Activated naive CD4-positive, alpha-beta T cell treated with anti-CD3 and anti-CD28 coated beads, Interleukin-2, amount 50 U/mL, for 72 hours (primary cell): ENCODE measurements at regions not wholly inside any gene's neighbourhood (a gene's known extent, or its start where the extent isn't known, plus 50 kb on each side); places are given as distances from the start of the nearest gene placed in this dataset.

Experiments used
- ATAC-seq, 2 donors: fragments of 150-1000 bp; cut with Tn5 transposase; 2 replicates each; pipeline ENCODE4 v1.10.0; 2021; ENCODE audit warnings: mild to moderate bottlenecking in 2 of 2, moderate library complexity in 2 of 2
- DNase-seq, 2 donors: peaks; one replicate each; pipeline ENCODE4 v3.0.0; 2021 to 2022; ENCODE audit warnings: low spot score in 2 of 2
- H3K27ac Mint-ChIP-seq, 2 donors: one replicate each; pipeline ENCODE4 v1.8.0; 2022; ENCODE audit warnings: mild to moderate bottlenecking in 2 of 2, mixed read lengths in 2 of 2
- H3K36me3 Mint-ChIP-seq, 2 donors: one replicate each; pipeline ENCODE4 v1.8.0; 2022; ENCODE audit warnings: mixed read lengths in 2 of 2
- H3K9me3 Mint-ChIP-seq, 2 donors: one replicate each; pipeline ENCODE4 v1.8.0; 2022; ENCODE audit warnings: mixed read lengths in 2 of 2

DNA sequence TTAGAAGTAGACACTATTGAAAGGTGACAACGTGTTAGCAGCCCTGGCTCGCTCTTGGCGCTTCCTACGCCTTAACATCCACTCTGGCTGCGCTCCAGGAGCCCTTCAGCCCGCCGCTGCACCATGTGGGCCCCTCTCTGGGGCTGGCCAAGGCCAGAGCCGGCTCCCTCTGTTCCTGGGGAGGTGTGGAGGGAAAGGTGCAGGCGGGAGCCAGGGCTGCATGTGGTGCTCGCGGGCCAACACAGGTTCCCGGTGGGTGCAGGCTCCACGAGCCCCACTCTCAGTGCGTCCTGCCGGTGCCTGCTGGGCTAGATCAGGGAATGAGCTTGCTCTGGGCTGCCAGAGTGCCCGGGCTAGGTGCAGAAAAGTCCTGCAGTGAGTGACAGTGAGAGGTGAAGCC lies 1284.3 kb downstream of the OLFM4 start:
- ATAC-seq (peak in 1 of 2 donors; percentile 28), DNase-seq (no peak)
- Mint-ChIP-seq H3K9me3 (peaks cover 25 to 29% of the 10 kb centered on the region in 2 donors), H3K27ac (no peak overlapping the region), H3K36me3 (no peaks in the 10 kb centered on the region)

DNA sequence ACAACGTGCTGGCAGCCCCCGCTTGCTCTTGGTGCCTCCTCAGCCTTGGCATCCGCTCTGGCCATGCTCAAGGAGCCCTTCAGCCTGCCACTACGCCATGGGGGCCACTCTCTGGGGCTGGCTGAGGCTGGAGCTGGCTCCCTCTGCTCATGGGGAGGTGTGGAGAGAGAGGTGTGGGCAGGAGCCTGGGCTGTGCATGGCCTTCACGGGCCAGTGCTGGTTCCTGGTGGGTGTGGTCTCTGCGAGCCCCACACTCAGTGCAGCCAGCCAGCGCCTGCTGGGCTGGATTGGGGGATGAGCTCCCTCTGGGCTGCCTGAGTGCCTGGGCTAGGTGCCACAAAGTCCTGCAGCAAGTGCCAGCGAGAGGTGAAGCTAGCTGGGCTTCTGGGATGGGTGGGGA lies 1289.1 kb downstream of the OLFM4 start:
- DNase-seq (no peak), ATAC-seq (no peak)
- Mint-ChIP-seq H3K27ac (no peak overlapping the region), H3K36me3 (no peaks in the 10 kb centered on the region), H3K9me3 (peaks cover 13 to 28% of the 10 kb centered on the region in 2 donors)

DNA sequence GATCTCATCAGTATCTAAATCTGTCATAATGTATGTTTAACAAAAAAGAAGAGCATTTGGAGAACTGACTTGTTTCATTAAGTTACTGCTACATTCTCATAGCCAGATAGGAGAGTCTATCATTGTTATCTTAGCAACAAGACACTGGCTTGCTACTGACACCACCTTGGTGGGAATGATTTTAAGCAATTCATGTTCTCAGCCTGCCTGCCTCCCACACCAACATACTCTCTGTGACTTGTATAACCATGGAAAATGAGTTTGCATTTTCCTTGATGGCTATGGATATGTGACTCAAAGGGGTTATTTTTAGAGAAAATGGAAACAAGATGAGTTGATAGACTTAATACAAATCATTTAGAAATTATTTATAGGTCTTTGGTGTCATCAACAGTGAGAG lies 1308.9 kb downstream of the OLFM4 start:
- ATAC-seq, result no peak
- no peak for DNase-seq
- Mint-ChIP-seq H3K36me3 (no peaks in the 10 kb centered on the region), H3K9me3 (peaks cover 3 to 4% of the 10 kb centered on the region in 2 donors), H3K27ac (no peak overlapping the region)

DNA sequence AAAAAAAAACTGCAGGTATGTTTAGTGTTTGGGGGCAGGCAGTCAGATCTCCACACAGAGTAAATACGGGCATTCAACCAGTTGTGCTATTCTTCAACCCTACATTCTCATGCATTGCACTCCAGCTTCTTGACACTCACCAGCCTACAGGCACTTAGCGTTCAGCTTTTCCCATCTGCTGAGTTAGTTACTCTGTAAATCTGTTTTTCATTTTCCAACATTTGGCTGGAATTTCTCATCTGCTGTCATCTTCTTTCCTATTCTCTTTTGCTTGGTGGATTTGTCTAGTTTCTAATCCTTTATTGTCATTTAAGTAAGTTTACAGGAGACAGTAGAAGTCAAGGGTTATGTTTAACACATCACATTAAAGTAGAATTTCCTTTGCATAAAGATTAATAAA lies 1318.9 kb downstream of the OLFM4 start:
- H3K27ac Mint-ChIP-seq, result no peak overlapping the region
- ATAC-seq, result no peak
- no peak for DNase-seq
- peaks cover 0 to 4% of the 10 kb centered on the region in 2 donors for H3K36me3 Mint-ChIP-seq
- H3K9me3 Mint-ChIP-seq, result peaks cover 7 to 14% of the 10 kb centered on the region in 2 donors

DNA sequence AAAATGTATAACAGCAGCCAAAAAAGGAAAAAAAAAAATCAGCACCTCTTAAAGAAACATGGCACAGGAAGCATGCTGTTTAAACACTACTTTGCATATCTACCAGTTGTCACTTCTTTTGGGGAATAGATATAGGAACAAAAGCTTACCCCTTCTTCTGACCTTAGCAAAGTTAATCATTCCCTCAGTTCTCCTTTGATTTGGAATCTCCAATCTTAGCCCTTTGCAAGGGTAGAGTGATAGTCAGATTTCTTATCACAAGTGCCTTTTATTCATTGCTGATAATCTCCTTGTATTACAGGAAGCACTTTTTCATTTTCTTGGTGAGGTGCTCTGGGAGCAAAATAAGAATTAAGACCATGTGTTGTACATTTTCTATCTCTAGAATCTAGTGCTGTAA lies 1327.6 kb downstream of the OLFM4 start:
- DNase-seq (no peak), ATAC-seq (no peak)
- H3K27ac Mint-ChIP-seq, result no peak overlapping the region
- peaks cover 0 to 6% of the 10 kb centered on the region in 2 donors for H3K9me3 Mint-ChIP-seq
- H3K36me3 Mint-ChIP-seq, result peaks cover 0 to 1% of the 10 kb centered on the region in 2 donors

DNA sequence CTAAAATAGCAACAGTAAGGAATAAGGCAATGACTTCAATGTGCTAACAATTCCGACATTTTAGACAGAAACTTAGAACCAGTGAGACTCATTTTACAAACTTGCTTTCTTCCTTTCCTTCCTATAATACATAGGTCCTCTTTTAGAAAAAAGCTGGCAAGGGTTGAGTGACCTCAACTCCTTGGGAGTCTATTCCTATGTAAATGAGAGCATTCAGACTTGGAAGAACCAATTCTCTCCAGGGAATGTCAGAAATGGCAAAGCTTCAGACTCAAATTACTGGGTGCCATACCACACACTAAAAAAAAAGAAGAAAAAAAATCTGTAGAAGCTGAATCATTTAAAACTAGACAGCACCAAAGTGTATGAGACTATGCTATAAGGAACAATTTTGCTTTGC lies 1328.2 kb downstream of the OLFM4 start:
- no peaks in the 10 kb centered on the region for H3K36me3 Mint-ChIP-seq
- ATAC-seq, result no peak
- no peak overlapping the region for H3K27ac Mint-ChIP-seq
- DNase-seq, result no peak
- peaks cover 0 to 5% of the 10 kb centered on the region in 2 donors for H3K9me3 Mint-ChIP-seq

DNA sequence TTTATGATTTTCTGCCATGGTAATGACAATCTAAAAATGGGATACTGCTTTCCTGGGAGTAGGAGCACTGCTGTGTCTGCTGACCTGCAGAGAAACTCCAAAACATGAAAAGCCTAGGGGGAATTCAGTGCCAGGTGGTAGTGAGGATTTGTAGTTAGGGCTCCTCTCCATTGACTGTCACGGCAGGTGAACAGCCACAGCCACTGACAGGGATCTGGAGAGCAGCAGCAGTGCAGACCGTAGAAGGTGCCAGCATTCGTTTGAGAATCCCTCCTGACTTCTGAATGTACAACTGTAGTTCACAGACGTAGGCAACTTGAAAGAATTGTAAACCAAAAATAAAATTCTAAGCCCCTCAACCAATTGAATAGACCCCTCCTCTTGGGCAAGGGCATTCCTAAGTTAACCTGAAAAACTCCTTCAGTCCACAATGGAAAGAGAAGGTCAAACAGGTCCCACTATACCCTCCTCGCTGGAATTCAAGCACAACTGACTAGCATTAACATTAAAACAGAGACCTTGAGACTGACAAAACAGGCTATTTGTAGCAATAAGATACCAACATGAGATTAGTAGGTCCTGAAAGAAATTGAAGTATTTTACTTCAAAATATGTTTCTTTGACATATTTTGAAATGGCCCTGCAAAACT lies 1328.8 kb downstream of the OLFM4 start:
- ATAC-seq, result no peak

DNA sequence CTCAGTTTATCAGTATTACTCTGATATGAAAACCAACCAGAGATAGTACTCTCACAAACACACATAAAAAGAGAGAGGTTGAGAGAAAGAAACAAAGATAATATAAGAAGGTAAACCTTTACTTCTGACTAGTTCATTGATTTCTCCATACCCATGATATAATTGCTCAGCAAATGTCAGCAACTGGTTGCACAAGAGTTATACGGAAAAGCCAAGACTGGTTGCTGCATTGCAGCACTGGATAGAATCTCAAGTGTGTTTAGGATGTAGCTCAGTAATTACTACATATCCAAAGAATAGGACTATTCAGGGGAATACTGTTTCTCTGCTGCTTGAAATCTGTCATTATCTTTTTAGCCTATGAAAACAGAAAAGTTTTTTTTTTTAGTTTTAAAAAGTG lies 1332.8 kb downstream of the OLFM4 start:
- no peaks in the 10 kb centered on the region for H3K36me3 Mint-ChIP-seq
- DNase-seq (no peak), ATAC-seq (no peak)
- no peak overlapping the region for H3K27ac Mint-ChIP-seq
- H3K9me3 Mint-ChIP-seq, result peaks cover 3 to 9% of the 10 kb centered on the region in 2 donors

More for the DNA sequence above, 1328.8 kb downstream of the OLFM4 start:
- Mint-ChIP-seq H3K27ac (no peak overlapping the region), H3K36me3 (no peaks in the 10 kb centered on the region), H3K9me3 (peaks cover 0 to 5% of the 10 kb centered on the region in 2 donors)
- DNase-seq, result no peak

DNA sequence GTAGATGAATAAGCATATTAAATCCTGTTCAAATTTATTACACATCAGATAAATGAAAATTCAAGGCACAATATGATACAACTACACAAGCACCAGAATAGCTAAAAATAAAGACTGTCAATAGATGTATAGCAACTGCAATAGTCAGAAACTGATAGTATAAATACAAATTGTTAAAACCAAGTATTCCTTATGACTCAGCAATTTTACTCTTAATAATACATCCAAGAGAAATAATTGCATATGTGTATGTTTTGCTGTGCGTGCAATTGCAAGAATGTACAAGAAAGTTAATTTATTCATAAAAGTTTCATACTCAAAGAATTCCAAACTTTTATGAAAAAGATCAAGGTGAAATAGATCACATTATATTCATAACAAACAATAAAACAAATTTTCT lies 1338.1 kb downstream of the OLFM4 start:
- Mint-ChIP-seq H3K27ac (no peak overlapping the region), H3K36me3 (no peaks in the 10 kb centered on the region), H3K9me3 (peaks cover 16 to 26% of the 10 kb centered on the region in 2 donors)
- DNase-seq (no peak), ATAC-seq (no peak)

DNA sequence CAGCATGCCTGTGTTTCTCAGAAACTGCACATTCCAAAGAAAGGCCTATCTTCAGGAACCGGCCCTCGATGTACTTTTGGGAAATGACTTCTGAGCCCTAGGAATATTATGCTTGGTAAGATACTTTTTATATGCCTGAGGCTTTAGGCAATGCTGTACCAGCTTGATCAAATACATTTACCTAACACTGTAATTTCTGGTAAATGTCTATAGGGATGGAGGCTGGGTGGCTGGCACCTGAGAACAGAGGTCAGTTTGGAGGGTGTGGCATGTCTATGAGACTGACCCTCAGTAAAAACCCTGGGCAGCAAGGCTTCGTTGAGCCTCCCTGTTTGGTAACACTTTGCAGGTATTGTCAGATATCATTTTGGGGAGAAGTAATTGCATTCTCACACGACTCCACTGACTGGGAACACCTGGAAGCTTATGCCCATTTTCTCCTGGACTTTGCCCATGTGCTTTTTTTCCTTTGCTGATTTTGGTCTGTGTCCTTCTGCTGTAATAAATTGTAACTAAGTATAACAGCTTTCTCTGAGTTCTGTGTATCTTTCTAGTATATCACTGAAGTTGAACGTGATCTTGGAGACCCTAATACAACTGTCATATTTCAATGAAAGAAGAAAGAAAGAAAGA lies 1339.1 kb downstream of the OLFM4 start:
- H3K36me3 Mint-ChIP-seq, result no peaks in the 10 kb centered on the region
- H3K27ac Mint-ChIP-seq, result peak overlapping the region in 1 of 2 donors; percentile 39
- H3K9me3 Mint-ChIP-seq, result peaks cover 16 to 30% of the 10 kb centered on the region in 2 donors

DNA sequence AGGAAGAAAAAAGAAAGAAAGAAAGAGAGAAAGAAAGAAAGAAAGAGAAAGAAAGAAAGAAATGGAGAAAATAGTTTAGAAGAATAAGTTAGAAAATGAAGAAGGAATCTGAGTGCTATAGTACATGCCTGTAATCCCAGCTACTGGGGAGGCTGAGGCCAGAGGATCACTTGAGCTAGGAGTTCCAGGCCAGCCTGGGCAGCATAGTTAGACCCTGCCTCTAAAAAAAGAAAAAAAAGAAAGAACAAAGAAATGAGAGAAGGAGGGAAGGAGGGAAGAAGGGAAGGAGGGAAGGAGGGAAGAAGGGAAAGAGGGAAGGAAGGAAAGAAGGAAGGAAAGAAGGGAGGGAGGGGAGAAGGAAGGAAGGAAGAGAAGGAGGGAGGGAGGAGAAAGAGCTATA lies 1339.8 kb downstream of the OLFM4 start:
- DNase-seq (no peak), ATAC-seq (no peak)
- Mint-ChIP-seq H3K27ac (no peak overlapping the region), H3K9me3 (peaks cover 11 to 27% of the 10 kb centered on the region in 2 donors), H3K36me3 (no peaks in the 10 kb centered on the region)

More for the DNA sequence above, 1339.1 kb downstream of the OLFM4 start:
- ATAC-seq (no peak), DNase-seq (no peak)

DNA sequence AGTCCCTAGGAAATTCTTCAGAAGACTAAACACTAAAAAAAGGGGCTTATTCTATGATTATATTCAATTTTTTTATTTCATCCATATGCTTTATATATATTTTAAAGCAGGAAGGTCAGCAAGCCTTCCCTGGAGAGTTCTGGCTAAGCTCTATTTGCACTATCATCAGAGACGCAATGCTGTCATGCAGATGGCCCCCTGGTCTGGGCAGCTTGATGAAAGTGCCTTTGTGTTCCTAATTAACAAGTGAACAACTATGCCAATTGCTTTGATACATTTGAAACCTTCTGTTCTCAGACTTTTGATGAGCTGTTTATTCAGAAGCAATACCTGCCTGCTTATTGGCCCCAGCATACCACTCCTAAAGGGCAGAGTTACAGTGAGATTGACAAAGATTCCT lies 1344.6 kb downstream of the OLFM4 start:
- Mint-ChIP-seq H3K9me3 (peaks cover 16 to 31% of the 10 kb centered on the region in 2 donors), H3K36me3 (peaks cover 0 to 11% of the 10 kb centered on the region in 2 donors), H3K27ac (no peak overlapping the region)
- no peak for DNase-seq
- ATAC-seq, result no peak

DNA sequence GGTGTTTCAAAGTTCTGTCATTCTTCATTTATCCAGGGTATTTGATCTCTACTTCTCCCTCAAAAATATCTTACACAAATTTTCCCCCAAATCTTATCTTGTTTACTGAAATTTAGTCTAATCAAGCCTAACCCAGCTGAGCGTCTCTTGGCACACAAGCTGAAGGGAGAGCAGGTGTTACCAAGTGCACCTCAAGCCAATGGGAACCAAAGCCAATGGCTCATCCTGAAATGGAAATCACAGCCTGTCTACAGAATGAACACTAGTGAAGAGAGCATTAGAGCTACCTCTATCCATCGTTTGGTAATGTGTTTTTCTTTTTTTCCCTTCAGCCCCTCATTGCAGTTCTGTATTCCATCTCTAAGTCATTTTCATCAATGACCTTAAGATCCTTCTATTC lies 1350.8 kb downstream of the OLFM4 start:
- Mint-ChIP-seq H3K27ac (no peak overlapping the region), H3K36me3 (peaks cover 6 to 22% of the 10 kb centered on the region in 2 donors), H3K9me3 (peaks cover 26 to 31% of the 10 kb centered on the region in 2 donors)
- DNase-seq (no peak), ATAC-seq (no peak)

DNA sequence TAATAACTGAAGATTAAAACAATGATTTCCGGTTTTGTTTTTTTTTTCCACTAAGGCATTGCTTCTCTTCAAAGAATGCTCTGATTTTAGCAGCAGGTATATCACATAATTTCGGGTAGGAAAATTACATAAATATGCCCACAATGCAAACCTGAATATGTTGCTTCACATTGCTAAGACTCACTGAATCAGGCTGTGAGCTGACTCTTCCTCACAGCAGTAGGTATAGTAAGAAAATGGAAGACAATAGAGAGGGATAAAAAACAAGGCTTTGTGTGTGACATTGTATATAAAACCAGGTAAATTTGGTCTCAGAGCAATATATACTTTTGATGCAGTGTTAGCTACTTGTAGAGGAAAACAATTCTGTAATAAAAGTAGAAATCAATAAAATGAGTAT lies 1355.0 kb downstream of the OLFM4 start:
- DNase-seq (no peak), ATAC-seq (no peak)
- Mint-ChIP-seq H3K36me3 (peaks cover 6 to 9% of the 10 kb centered on the region in 2 donors), H3K27ac (no peak overlapping the region), H3K9me3 (peaks cover 19 to 25% of the 10 kb centered on the region in 2 donors)

DNA sequence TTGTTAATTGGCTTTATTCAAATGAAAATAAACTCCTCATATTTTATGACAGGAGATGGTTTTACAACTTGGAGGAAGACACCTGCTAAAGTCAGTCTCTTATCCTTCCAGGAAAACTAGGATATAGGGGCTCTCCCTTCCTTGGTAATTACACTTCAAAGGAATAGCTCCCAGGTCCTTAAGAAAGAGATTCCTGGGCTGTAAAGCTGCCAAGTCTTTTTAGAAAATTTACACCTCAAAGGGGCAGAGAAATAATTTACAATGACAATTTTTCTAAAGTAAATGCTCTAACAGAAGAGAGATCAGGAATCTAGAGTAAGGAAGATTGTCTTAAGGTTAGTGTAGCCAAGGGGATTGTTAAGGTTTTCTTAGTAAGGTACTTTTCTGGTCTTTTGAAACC lies 1359.0 kb downstream of the OLFM4 start:
- Mint-ChIP-seq H3K27ac (no peak overlapping the region), H3K9me3 (peaks cover 15 to 22% of the 10 kb centered on the region in 2 donors), H3K36me3 (no peaks in the 10 kb centered on the region)
- DNase-seq (no peak), ATAC-seq (no peak)

DNA sequence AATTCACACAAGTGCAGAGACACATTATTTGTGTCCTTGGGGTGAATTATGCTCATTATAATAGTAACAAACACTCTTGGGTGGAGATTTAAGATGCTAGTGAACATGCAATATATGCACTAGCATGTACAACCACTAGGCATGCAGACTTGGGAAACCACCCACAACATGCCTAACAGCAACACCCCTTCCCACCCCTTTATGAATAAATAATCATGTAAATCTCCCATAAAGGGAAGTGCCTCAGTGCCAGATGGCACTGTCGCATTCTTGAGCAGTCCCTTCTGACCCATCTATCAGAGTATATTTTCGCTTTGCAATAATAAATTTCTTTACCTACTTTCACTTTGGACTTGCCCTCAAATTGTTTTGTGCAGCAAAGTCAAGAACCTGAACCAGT lies 1362.2 kb downstream of the OLFM4 start:
- DNase-seq, result no peak
- ATAC-seq, result no peak
- H3K9me3 Mint-ChIP-seq, result peaks cover 26 to 27% of the 10 kb centered on the region in 2 donors
- peaks cover 0 to 7% of the 10 kb centered on the region in 2 donors for H3K36me3 Mint-ChIP-seq
- H3K27ac Mint-ChIP-seq, result no peak overlapping the region

DNA sequence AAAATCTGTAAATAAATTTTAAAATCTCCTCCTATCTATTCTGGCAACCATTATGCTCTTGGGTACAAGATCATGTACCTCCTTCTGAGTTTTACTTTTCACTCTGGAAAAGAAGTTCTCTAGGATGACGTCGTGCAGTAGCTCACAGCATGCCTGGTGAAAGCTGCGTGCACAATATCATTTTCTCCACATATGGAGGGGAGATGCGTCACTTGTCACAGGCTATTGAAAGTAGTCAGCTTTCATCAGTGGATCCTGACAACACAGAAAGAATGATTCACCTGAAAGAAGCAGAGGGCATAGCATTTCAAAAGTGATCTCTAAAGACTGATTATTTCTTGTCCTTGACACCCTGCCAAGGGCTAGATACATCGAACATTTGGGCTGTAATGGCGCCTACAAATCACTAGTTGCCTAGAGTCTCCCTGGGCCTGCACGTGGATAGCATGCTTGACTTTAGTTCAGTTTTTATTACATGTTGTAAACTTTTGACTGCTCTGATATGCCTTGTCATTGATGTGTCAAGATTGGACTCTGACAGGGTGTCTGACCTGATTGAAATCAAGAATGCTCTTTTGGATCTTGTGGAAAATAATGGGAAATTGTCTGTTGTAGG lies 1365.6 kb downstream of the OLFM4 start:
- no peak for ATAC-seq
- peaks cover 0 to 7% of the 10 kb centered on the region in 2 donors for H3K36me3 Mint-ChIP-seq
- DNase-seq, result no peak
- H3K27ac Mint-ChIP-seq, result no peak overlapping the region
- H3K9me3 Mint-ChIP-seq, result peaks cover 22 to 24% of the 10 kb centered on the region in 2 donors
